Colon (tissue), 2 donors: ENCODE measurements at regions not wholly inside any gene's neighbourhood (a gene's known extent, or its start where the extent isn't known, plus 50 kb on each side); places are given as distances from the start of the nearest gene placed in this dataset.
"Not testable (repeated sequence)": the region's sequence is repeated elsewhere in the genome, so short reads cannot be mapped to it uniquely, and the experiment has no call there.

ENCODE experiments used
- FAIRE-seq: peaks from 2 replicates; lab custom pipeline; 2012; peaks lifted over from hg19 to GRCh38; lab: Jason Lieb, UNC
- donor health status: control.
- donor health status: control.

- no peak for FAIRE-seq
These were observed 327.6 kb upstream of the HTR1E start for GRCh38 chr6:86609549-86610388.

GRCh38 chr6:86603364-86603763, 334.0 kb upstream of the HTR1E start:
- FAIRE-seq, result not testable (repeated sequence)

- not testable (repeated sequence) for FAIRE-seq
These were observed 335.2 kb upstream of the HTR1E start for GRCh38 chr6:86602093-86602492.

GRCh38 chr6:86598969-86599368, 338.4 kb upstream of the HTR1E start:
- not testable (repeated sequence) for FAIRE-seq

GRCh38 chr6:86595641-86596040, 341.7 kb upstream of the HTR1E start:
- FAIRE-seq, result no peak

GRCh38 chr6:86586195-86586594, 351.1 kb upstream of the HTR1E start:
- no peak for FAIRE-seq

- FAIRE-seq, result no peak
These were observed 355.5 kb upstream of the HTR1E start for GRCh38 chr6:86581833-86582232.

- FAIRE-seq, result no peak
These were observed 374.1 kb upstream of the HTR1E start for GRCh38 chr6:86563197-86563596.

- FAIRE-seq, result no peak
These were observed 379.0 kb upstream of the HTR1E start for GRCh38 chr6:86558318-86558717.

- no peak for FAIRE-seq
These were observed 400.0 kb upstream of the HTR1E start for GRCh38 chr6:86537292-86537861.

GRCh38 chr6:86536121-86536520, 401.2 kb upstream of the HTR1E start:
- no peak for FAIRE-seq

GRCh38 chr6:86535100-86535499, 402.2 kb upstream of the HTR1E start:
- FAIRE-seq, result no peak

- FAIRE-seq, result no peak
These were observed 407.7 kb upstream of the HTR1E start for GRCh38 chr6:86529635-86530034.

GRCh38 chr6:86526238-86526637, 411.1 kb upstream of the HTR1E start:
- no peak for FAIRE-seq

- no peak for FAIRE-seq
These were observed 421.2 kb upstream of the HTR1E start for GRCh38 chr6:86516087-86516486.

- FAIRE-seq, result no peak
These were observed 425.4 kb upstream of the HTR1E start for GRCh38 chr6:86511962-86512361.

GRCh38 chr6:86508230-86508629, 429.1 kb upstream of the HTR1E start:
- no peak for FAIRE-seq

- no peak for FAIRE-seq
These were observed 434.8 kb upstream of the HTR1E start for GRCh38 chr6:86502497-86502896.

GRCh38 chr6:86500035-86500434, 437.3 kb upstream of the HTR1E start:
- no peak for FAIRE-seq

- not testable (repeated sequence) for FAIRE-seq
These were observed 448.3 kb upstream of the HTR1E start for GRCh38 chr6:86489042-86489441.

GRCh38 chr6:86487660-86488221, 449.6 kb upstream of the HTR1E start:
- no peak for FAIRE-seq

- FAIRE-seq, result not testable (repeated sequence)
These were observed 459.0 kb upstream of the HTR1E start for GRCh38 chr6:86478316-86478715.

GRCh38 chr6:86477500-86478148, 459.7 kb upstream of the HTR1E start:
- FAIRE-seq, result no peak
